ENCODE measurements at regions not wholly inside any gene's neighbourhood (a gene's known extent, or its start where the extent isn't known, plus 50 kb on each side); places are given as distances from the start of the nearest gene placed in this dataset.

GRCh38 chr3:187979564-187979963, 174.4 kb upstream of the LPP start:
- H3K9ac ChIP-seq = no peak overlapping the region
- no peaks in the 10 kb centered on the region for H3K36me3 ChIP-seq (ENCODE audit: insufficient read depth)
- no peaks in the 10 kb centered on the region for H3K4me1 ChIP-seq (ENCODE audit: low read depth, poor library complexity, severe bottlenecking)
- TF ChIP-seq, protein P1, sequence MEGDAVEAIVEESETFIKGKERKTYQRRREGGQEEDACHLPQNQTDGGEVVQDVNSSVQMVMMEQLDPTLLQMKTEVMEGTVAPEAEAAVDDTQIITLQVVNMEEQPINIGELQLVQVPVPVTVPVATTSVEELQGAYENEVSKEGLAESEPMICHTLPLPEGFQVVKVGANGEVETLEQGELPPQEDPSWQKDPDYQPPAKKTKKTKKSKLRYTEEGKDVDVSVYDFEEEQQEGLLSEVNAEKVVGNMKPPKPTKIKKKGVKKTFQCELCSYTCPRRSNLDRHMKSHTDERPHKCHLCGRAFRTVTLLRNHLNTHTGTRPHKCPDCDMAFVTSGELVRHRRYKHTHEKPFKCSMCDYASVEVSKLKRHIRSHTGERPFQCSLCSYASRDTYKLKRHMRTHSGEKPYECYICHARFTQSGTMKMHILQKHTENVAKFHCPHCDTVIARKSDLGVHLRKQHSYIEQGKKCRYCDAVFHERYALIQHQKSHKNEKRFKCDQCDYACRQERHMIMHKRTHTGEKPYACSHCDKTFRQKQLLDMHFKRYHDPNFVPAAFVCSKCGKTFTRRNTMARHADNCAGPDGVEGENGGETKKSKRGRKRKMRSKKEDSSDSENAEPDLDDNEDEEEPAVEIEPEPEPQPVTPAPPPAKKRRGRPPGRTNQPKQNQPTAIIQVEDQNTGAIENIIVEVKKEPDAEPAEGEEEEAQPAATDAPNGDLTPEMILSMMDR (conservative IDR thresholded peaks at IDR 0.05; ENCODE audit: low read depth, low read length) = no peak
- H3K4me3 ChIP-seq (IDR thresholded peaks at IDR 0.05; ENCODE audit: insufficient read depth, low read depth, low read length) = no peak overlapping the region
- H3K79me2 ChIP-seq (ENCODE audit: insufficient read depth, low read depth) = no peaks in the 10 kb centered on the region
- H3K27me3 ChIP-seq (ENCODE audit: insufficient read depth, low read depth) = no peaks in the 10 kb centered on the region
- H4K20me1 ChIP-seq (ENCODE audit: insufficient read depth) = no peaks in the 10 kb centered on the region
- no peak overlapping the region for H3K27ac ChIP-seq
- no peak overlapping the region for H3K4me2 ChIP-seq
- H2AFZ ChIP-seq (ENCODE audit: low read depth) = no peak overlapping the region

- Histone ChIP-seq H2AFZ (ENCODE audit: low read depth) (no peak overlapping the region), H3K27ac (no peak overlapping the region), H3K79me2 (ENCODE audit: insufficient read depth, low read depth) (no peaks in the 10 kb centered on the region), H3K4me3 (IDR thresholded peaks at IDR 0.05; ENCODE audit: insufficient read depth, low read depth, low read length) (no peak overlapping the region), H3K27me3 (ENCODE audit: insufficient read depth, low read depth) (no peaks in the 10 kb centered on the region), H3K36me3 (ENCODE audit: insufficient read depth) (no peaks in the 10 kb centered on the region), H3K9ac (no peak overlapping the region), H3K4me1 (ENCODE audit: low read depth, poor library complexity, severe bottlenecking) (no peaks in the 10 kb centered on the region), H3K4me2 (no peak overlapping the region), H4K20me1 (ENCODE audit: insufficient read depth) (no peaks in the 10 kb centered on the region)
- TF ChIP-seq, protein P1 (conservative IDR thresholded peaks at IDR 0.05; ENCODE audit: low read depth, low read length) = no peak
Measured at GRCh38 chr3:187980861-187981260, 173.1 kb upstream of the LPP start.

DNA sequence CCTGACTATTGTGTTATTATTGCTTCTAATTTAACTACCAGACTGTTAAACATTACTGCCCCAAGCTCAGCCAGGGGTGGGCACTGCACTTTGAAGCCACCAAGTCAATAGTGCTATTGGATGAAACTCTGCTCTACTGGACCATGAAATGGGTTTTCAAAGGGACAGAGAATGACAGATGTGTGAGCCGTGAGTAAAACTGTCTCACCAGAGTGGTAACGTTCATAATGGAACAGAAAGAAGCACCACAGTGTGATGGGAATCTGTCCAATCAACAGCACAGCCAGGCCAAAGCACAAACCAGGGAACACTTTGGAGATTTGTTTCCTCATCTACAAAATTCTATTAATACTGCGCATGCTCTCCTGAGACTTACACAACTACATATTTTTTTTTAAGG, 171.8 kb upstream of the LPP start:
- H3K27me3 ChIP-seq (ENCODE audit: insufficient read depth, low read depth) = no peaks in the 10 kb centered on the region
- no peak overlapping the region for H3K27ac ChIP-seq
- no peaks in the 10 kb centered on the region for H3K36me3 ChIP-seq (ENCODE audit: insufficient read depth)
- no peaks in the 10 kb centered on the region for H3K4me1 ChIP-seq (ENCODE audit: low read depth, poor library complexity, severe bottlenecking)
- H2AFZ ChIP-seq (ENCODE audit: low read depth) = no peak overlapping the region
- TF ChIP-seq, protein P1 (conservative IDR thresholded peaks at IDR 0.05; ENCODE audit: low read depth, low read length) = no peak
- H3K4me2 ChIP-seq = no peak overlapping the region
- H3K9ac ChIP-seq = no peak overlapping the region
- no peaks in the 10 kb centered on the region for H3K79me2 ChIP-seq (ENCODE audit: insufficient read depth, low read depth)
- H4K20me1 ChIP-seq (ENCODE audit: insufficient read depth) = no peaks in the 10 kb centered on the region
- no peak overlapping the region for H3K4me3 ChIP-seq (IDR thresholded peaks at IDR 0.05; ENCODE audit: insufficient read depth, low read depth, low read length)

- H3K4me1 ChIP-seq (ENCODE audit: low read depth, poor library complexity, severe bottlenecking) = no peaks in the 10 kb centered on the region
- no peak overlapping the region for H3K4me3 ChIP-seq (IDR thresholded peaks at IDR 0.05; ENCODE audit: insufficient read depth, low read depth, low read length)
- no peaks in the 10 kb centered on the region for H3K36me3 ChIP-seq (ENCODE audit: insufficient read depth)
- no peaks in the 10 kb centered on the region for H3K79me2 ChIP-seq (ENCODE audit: insufficient read depth, low read depth)
- H4K20me1 ChIP-seq (ENCODE audit: insufficient read depth) = no peaks in the 10 kb centered on the region
- no peak overlapping the region for H2AFZ ChIP-seq (ENCODE audit: low read depth)
- no peak overlapping the region for H3K4me2 ChIP-seq
- no peak overlapping the region for H3K9ac ChIP-seq
- no peaks in the 10 kb centered on the region for H3K27me3 ChIP-seq (ENCODE audit: insufficient read depth, low read depth)
- no peak overlapping the region for H3K27ac ChIP-seq
- TF ChIP-seq, protein P1 (conservative IDR thresholded peaks at IDR 0.05; ENCODE audit: low read depth, low read length) = no peak
Measured at GRCh38 chr3:187983484-187984124, 170.4 kb upstream of the LPP start.
